DOHH2 (cell line): ENCODE measurements at regions not wholly inside any gene's neighbourhood (a gene's known extent, or its start where the extent isn't known, plus 50 kb on each side); places are given as distances from the start of the nearest gene placed in this dataset.
"Not testable (repeated sequence)": the region's sequence is repeated elsewhere in the genome, so short reads cannot be mapped to it uniquely, and the experiment has no call there.

Experiments
- H3F3A ChIP-seq: fragments of 200-600 bp; sonication (generic), shearing (Covaris generic); 2 replicates; pipeline ENCODE4 v1.6.0; 2016; ENCODE audit warnings: antibody characterized with exemption, mild to moderate bottlenecking; ENCODE audit not compliant: control insufficient read depth, insufficient read depth
- H3K27ac ChIP-seq: fragments of 200-600 bp; sonication (generic); 2 replicates; pipeline ENCODE4 v1.5.1; 2014; ENCODE audit warnings: low read depth, mild to moderate bottlenecking, low read length, moderate library complexity
- H3K27me3 ChIP-seq: fragments of 200-600 bp; sonication (generic); 2 replicates; pipeline ENCODE4 v1.6.1; 2014; ENCODE audit warnings: mild to moderate bottlenecking, low read length, mixed read lengths; ENCODE audit not compliant: control insufficient read depth
- H3K36me3 ChIP-seq: fragments of 200-600 bp; sonication (generic); 2 replicates; pipeline ENCODE4 v1.6.1; 2014; ENCODE audit warnings: mild to moderate bottlenecking, low read length, moderate library complexity, mixed read lengths; ENCODE audit not compliant: control insufficient read depth
- H3K4me1 ChIP-seq: fragments of 200-600 bp; sonication (generic); 2 replicates; pipeline ENCODE4 v1.6.1; 2014; ENCODE audit warnings: mild to moderate bottlenecking, low read length, mixed read lengths; ENCODE audit not compliant: control insufficient read depth
- H3K4me2 ChIP-seq: fragments of 200-600 bp; sonication (generic); 2 replicates; pipeline ENCODE4 v1.6.0; 2014; ENCODE audit warnings: mild to moderate bottlenecking, low read length, moderate library complexity
- H3K4me3 ChIP-seq: fragments of 200-600 bp; sonication (generic); 2 replicates; pipeline ENCODE4 v1.5.1; 2014; ENCODE audit warnings: mild to moderate bottlenecking, low read length, mixed read lengths
- H3K79me2 ChIP-seq: fragments of 200-600 bp; sonication (generic); 2 replicates; pipeline ENCODE4 v1.6.1; 2014; ENCODE audit warnings: mild to moderate bottlenecking, low read length, mixed read lengths; ENCODE audit not compliant: control insufficient read depth
- H3K9me2 ChIP-seq: fragments of 200-600 bp; sonication (generic); replicated peaks from 2 replicates; pipeline ENCODE4 v1.6.1; 2014; ENCODE audit warnings: mild to moderate bottlenecking, low read length, mixed read lengths; ENCODE audit not compliant: control insufficient read depth
- H3K9me3 ChIP-seq: fragments of 200-600 bp; sonication (generic); 2 replicates; pipeline ENCODE4 v1.6.1; 2014; ENCODE audit warnings: antibody characterized with exemption, low read length, mixed read lengths; ENCODE audit not compliant: control insufficient read depth, insufficient read depth
- H4K20me1 ChIP-seq: fragments of 200-600 bp; sonication (generic); 2 replicates; pipeline ENCODE4 v1.6.0; 2014; ENCODE audit warnings: low read depth, mild to moderate bottlenecking, antibody characterized with exemption, low read length, moderate library complexity; ENCODE audit not compliant: control insufficient read depth, insufficient read depth
- CTCF ChIP-seq: fragments of 200-600 bp; sonication (generic); IDR thresholded peaks from one replicate; pipeline ENCODE4 v1.5.1; 2014; ENCODE audit warnings: antibody characterized with exemption, mild to moderate bottlenecking, low read depth, low read length; ENCODE audit not compliant: poor library complexity, severe bottlenecking
- EZH2phosphoT487 ChIP-seq: fragments of 200-600 bp; sonication (generic); IDR thresholded peaks from 2 replicates; pipeline ENCODE4 v1.6.1; 2017; ENCODE audit warnings: borderline replicate concordance, mild to moderate bottlenecking, antibody characterized with exemption, low read length, moderate library complexity, mixed read lengths

- Histone ChIP-seq H3K4me2 (no peak overlapping the region), H3K36me3 (no peaks in the 10 kb centered on the region), H3K27ac (no peak overlapping the region), H3K27me3 (no peaks in the 10 kb centered on the region), H4K20me1 (no peaks in the 10 kb centered on the region), H3K4me1 (no peaks in the 10 kb centered on the region), H3K79me2 (no peaks in the 10 kb centered on the region), H3K9me3 (no peaks in the 10 kb centered on the region), H3K9me2 (no peaks in the 10 kb centered on the region), H3F3A (no peaks in the 10 kb centered on the region), H3K4me3 (no peak overlapping the region)
- TF ChIP-seq CTCF (no peak), EZH2phosphoT487 (no peak)
Measured at GRCh38 chr10:121380211-121380610, 218.0 kb downstream of the FGFR2 start.

GRCh38 chr10:121382029-121382520 is 216.2 kb downstream of the FGFR2 start:
- not testable (repeated sequence) for H3F3A ChIP-seq, H3K4me2 ChIP-seq, H3K9me2 ChIP-seq, H3K79me2 ChIP-seq, H3K4me3 ChIP-seq, H3K4me1 ChIP-seq, H3K27ac ChIP-seq, H3K27me3 ChIP-seq, H4K20me1 ChIP-seq, H3K9me3 ChIP-seq, H3K36me3 ChIP-seq

GRCh38 chr10:121385136-121385535 is 213.1 kb downstream of the FGFR2 start:
- Histone ChIP-seq H3K79me2 (no peaks in the 10 kb centered on the region), H3F3A (no peaks in the 10 kb centered on the region), H3K9me3 (no peaks in the 10 kb centered on the region), H3K36me3 (no peaks in the 10 kb centered on the region), H3K4me2 (no peak overlapping the region), H4K20me1 (no peaks in the 10 kb centered on the region), H3K27me3 (no peaks in the 10 kb centered on the region), H3K27ac (no peak overlapping the region), H3K9me2 (no peaks in the 10 kb centered on the region), H3K4me3 (no peak overlapping the region), H3K4me1 (no peaks in the 10 kb centered on the region)
- TF ChIP-seq CTCF (no peak), EZH2phosphoT487 (no peak)

- no peak overlapping the region for H3K4me2 ChIP-seq
- H3K4me3 ChIP-seq = no peak overlapping the region
- H3K9me3 ChIP-seq = no peaks in the 10 kb centered on the region
- TF ChIP-seq EZH2phosphoT487 = no peak
- no peaks in the 10 kb centered on the region for H3K79me2 ChIP-seq
- no peaks in the 10 kb centered on the region for H3K9me2 ChIP-seq
- H3K4me1 ChIP-seq = no peaks in the 10 kb centered on the region
- H4K20me1 ChIP-seq = no peaks in the 10 kb centered on the region
- no peaks in the 10 kb centered on the region for H3F3A ChIP-seq
- no peaks in the 10 kb centered on the region for H3K27me3 ChIP-seq
- no peak overlapping the region for H3K27ac ChIP-seq
- H3K36me3 ChIP-seq = no peaks in the 10 kb centered on the region
Measured at GRCh38 chr10:121392657-121393056, 205.6 kb downstream of the FGFR2 start.
